IMR-90 (cell line): ENCODE measurements at regions not wholly inside any gene's neighbourhood (a gene's known extent, or its start where the extent isn't known, plus 50 kb on each side); places are given as distances from the start of the nearest gene placed in this dataset.

Source experiments
- BHLHE40 ChIP-seq: fragments of 150-350 bp; IDR thresholded peaks from 2 replicates; pipeline ENCODE4 v1.6.1; 2016; ENCODE audit warnings: mild to moderate bottlenecking, low read depth, low read length
- CHD1 ChIP-seq: IDR thresholded peaks from 2 replicates; pipeline ENCODE4 v1.6.1; 2012; ENCODE audit warnings: low read depth, low read length, improper control_type of control experiment
- CTCF ChIP-seq: conservative IDR thresholded peaks from 2 replicates; pipeline ENCODE4 v1.5.1; 2012; ENCODE audit warnings: mild to moderate bottlenecking, low read depth, low read length, improper control_type of control experiment
- POLR2A ChIP-seq: IDR thresholded peaks from 2 replicates; pipeline ENCODE4 v1.6.1; 2012; ENCODE audit warnings: mild to moderate bottlenecking, low read depth, low read length
- RAD21 ChIP-seq: IDR thresholded peaks from 2 replicates; pipeline ENCODE4 v1.6.1; 2012; ENCODE audit warnings: low read length, improper control_type of control experiment

- TF ChIP-seq CHD1 (no peak), POLR2A (no peak), BHLHE40 (no peak), RAD21 (no peak), CTCF (no peak)
Observed at GRCh38 chr18:78785706-78786105, 193.9 kb upstream of the SALL3 start.
